Fibroblast of lung (primary cell): ENCODE measurements at regions not wholly inside any gene's neighbourhood (a gene's known extent, or its start where the extent isn't known, plus 50 kb on each side); places are given as distances from the start of the nearest gene placed in this dataset.

ENCODE experiments used
- CTCF ChIP-seq, 2 donors: IDR thresholded peaks in 1 of 2; conservative IDR thresholded peaks in 1 of 2; 1 replicate in 1 of 2; 2 replicates in 1 of 2; pipeline ENCODE4 v1.5.1; 2011 to 2012; ENCODE audit warnings: low read length in 2 of 2, control low read depth in 1 of 2, inconsistent platforms in 1 of 2, low read depth in 1 of 2, mild to moderate bottlenecking in 1 of 2
- EZH2 ChIP-seq: IDR thresholded peaks from 2 replicates; pipeline ENCODE4 v1.5.1; 2012; ENCODE audit warnings: low read length, control low read depth, mild to moderate bottlenecking; ENCODE audit errors: missing control alignments

GRCh38 chr2:164127971-164128527 is 392.2 kb upstream of the FIGN start:
- TF ChIP-seq CTCF (conservative IDR thresholded peaks at IDR 0.05 in 1 of 2, IDR thresholded peaks at IDR 0.05 in 1 of 2; ENCODE audit: low read depth in 1 of 2, low read length in 2 of 2): no peak
- no peak for TF ChIP-seq EZH2
